Stimulated activated CD8-positive, alpha-beta memory T cell treated with anti-CD3 and anti-CD28 coated beads, Interleukin-15, amount 100 ng/mL, for 4 hours (primary cell): ENCODE measurements at regions not wholly inside any gene's neighbourhood (a gene's known extent, or its start where the extent isn't known, plus 50 kb on each side); places are given as distances from the start of the nearest gene placed in this dataset.
"Not testable (repeated sequence)": the region's sequence is repeated elsewhere in the genome, so short reads cannot be mapped to it uniquely, and the experiment has no call there.

Source experiments
- DNase-seq, 2 donors: peaks; one replicate each; pipeline ENCODE4 v3.0.0-alpha.2; 2020; ENCODE audit warnings: low read depth in 2 of 2

GRCh38 chr3:18556503-18557135, 131.5 kb upstream of the SATB1 start:
- peak; percentile 13 to 60 for DNase-seq

GRCh38 chr3:18556001-18556408, 130.9 kb upstream of the SATB1 start:
- no peak for DNase-seq

GRCh38 chr3:18552579-18553105, 127.5 kb upstream of the SATB1 start:
- DNase-seq = not testable (repeated sequence)

GRCh38 chr3:18546632-18547031, 121.5 kb upstream of the SATB1 start:
- DNase-seq = no peak

GRCh38 chr3:18544146-18544545, 119.0 kb upstream of the SATB1 start:
- no peak for DNase-seq

GRCh38 chr3:18538463-18539230, 113.5 kb upstream of the SATB1 start:
- no peak for DNase-seq

GRCh38 chr3:18533039-18533438, 107.9 kb upstream of the SATB1 start:
- DNase-seq = no peak

- no peak for DNase-seq
These were observed 106.5 kb upstream of the SATB1 start for GRCh38 chr3:18531662-18532061.

GRCh38 chr3:18529631-18530030, 104.5 kb upstream of the SATB1 start:
- no peak for DNase-seq

GRCh38 chr3:18527691-18528090, 102.6 kb upstream of the SATB1 start:
- DNase-seq = no peak

GRCh38 chr3:18526667-18527066, 101.5 kb upstream of the SATB1 start:
- DNase-seq = no peak

GRCh38 chr3:18516170-18516569, 91.0 kb upstream of the SATB1 start:
- DNase-seq = not testable (repeated sequence)

- no peak for DNase-seq
These were observed 88.0 kb upstream of the SATB1 start for GRCh38 chr3:18513091-18513490.

GRCh38 chr3:18512007-18512406, 86.9 kb upstream of the SATB1 start:
- DNase-seq = no peak

- no peak for DNase-seq
These were observed 85.8 kb upstream of the SATB1 start for GRCh38 chr3:18510947-18511346.

GRCh38 chr3:18507333-18507732, 82.2 kb upstream of the SATB1 start:
- no peak for DNase-seq

GRCh38 chr3:18505056-18505455, 79.9 kb upstream of the SATB1 start:
- DNase-seq = no peak

GRCh38 chr3:18501679-18502343, 76.7 kb upstream of the SATB1 start:
- no peak for DNase-seq

GRCh38 chr3:18500322-18500721, 75.2 kb upstream of the SATB1 start:
- no peak for DNase-seq

GRCh38 chr3:18499301-18499700, 74.2 kb upstream of the SATB1 start:
- no peak for DNase-seq

- no peak for DNase-seq
These were observed 69.1 kb upstream of the SATB1 start for GRCh38 chr3:18494251-18494650.

GRCh38 chr3:18489939-18490338, 64.8 kb upstream of the SATB1 start:
- DNase-seq = no peak

GRCh38 chr3:18483226-18483625, 58.1 kb upstream of the SATB1 start:
- DNase-seq = no peak
